NCI-H2107 treated with DMSO at 0.1 percent for 48 hours (cell line): ENCODE measurements at regions not wholly inside any gene's neighbourhood (a gene's known extent, or its start where the extent isn't known, plus 50 kb on each side); places are given as distances from the start of the nearest gene placed in this dataset.
"Not testable (repeated sequence)": the region's sequence is repeated elsewhere in the genome, so short reads cannot be mapped to it uniquely, and the experiment has no call there.

ENCODE experiments used
- DNase-seq: peaks from one replicate; lab custom pipeline; 2025; ENCODE audit not compliant: unreplicated experiment; lab: John Stamatoyannopoulos, UW

- no peak for DNase-seq
These were observed 572.9 kb upstream of the SGCD start for GRCh38 chr5:155753943-155754581.

GRCh38 chr5:155759252-155759651 is 567.7 kb upstream of the SGCD start:
- DNase-seq, result no peak

DNA sequence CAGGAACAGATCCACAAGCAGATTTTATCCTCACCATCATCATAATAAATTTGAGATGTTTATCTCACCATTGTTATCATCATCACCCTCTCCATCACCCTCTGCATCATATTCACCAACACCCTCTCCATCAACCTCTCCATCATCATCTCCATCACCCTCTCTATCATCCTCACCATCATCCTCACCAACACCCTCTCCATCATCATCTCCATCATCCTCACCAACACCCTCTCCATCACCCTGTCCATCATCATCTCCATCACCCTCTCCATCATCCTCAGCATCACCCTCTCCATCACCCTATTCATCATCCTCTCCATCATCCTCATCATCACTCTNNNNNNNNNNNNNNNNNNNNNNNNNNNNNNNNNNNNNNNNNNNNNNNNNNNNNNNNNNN is 567.0 kb upstream of the SGCD start:
- DNase-seq, result no peak

- DNase-seq, result no peak
These were observed 565.5 kb upstream of the SGCD start for GRCh38 chr5:155761502-155761901.

DNA sequence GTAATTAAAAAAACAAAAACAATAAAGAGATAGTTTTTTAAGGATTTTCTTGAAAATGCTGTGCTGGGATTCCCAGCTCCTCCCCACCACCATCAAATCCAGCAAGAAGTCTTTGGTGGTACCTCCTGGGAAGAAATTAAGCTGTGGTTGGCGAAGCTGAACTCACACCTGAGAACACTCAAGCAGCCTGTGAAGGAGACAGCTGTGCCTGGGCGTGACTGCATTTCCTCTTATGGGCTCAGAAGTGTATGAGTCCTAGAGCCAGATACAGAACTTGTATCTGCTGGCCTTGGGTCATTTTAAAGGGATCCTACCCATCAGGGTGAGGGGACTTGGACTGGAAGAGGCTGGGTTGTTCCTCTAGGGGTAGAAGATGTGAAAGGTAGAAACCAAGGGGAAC is 561.2 kb upstream of the SGCD start:
- DNase-seq, result no peak

- DNase-seq, result no peak
These were observed 559.5 kb upstream of the SGCD start for GRCh38 chr5:155767470-155767869.

DNA sequence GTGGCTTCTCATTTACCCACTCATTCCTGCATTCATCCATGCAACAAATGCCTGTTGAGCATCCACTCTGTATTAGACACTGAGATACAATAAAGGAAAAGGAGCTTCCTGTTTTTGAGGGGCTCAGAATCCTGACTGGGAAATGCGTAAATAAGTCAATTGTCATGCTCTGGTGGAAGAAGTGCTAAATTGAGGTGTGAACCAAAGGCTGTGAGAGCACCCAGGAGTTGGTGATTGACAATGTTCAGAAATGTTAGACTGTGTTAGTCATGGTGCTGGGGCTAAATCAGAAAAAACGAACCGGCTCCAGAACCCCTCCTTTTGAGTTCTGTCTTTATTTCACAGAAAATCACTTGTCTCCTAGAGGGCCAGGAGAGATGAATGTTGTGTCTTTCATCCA is 558.6 kb upstream of the SGCD start:
- DNase-seq, result no peak

DNA sequence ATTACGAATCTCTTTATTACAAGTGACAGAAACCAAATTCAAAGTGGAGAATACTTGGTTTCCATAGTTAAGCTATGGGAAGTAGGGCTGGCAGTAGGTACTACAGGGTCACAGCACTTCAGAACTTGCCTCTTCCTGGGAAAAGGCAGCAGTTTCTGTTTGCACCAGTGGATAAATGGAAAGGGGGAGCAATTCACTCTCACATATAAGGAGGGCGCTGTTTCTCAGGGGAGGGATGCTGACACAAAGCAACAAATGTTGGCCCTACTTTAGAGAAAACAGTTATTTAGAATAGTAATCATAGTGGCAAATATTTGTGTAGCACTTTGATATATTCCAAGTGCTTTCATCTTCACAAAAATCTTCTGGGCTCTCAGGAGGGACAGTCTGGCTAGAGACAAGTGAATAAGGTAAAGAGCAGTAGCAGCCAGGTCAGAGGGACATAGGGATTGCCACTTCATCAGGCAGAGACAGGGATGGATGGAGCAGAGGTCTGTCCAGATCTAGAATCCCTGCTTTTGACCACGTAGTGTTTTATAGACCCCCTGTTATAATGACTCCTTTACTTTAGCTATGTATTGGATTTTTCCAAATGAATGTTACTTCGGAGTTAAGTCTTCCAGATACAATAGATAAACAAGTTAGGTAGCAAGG is 554.8 kb upstream of the SGCD start:
- DNase-seq, result no peak

- DNase-seq, result no peak
These were observed 553.3 kb upstream of the SGCD start for GRCh38 chr5:155773680-155774079.

DNA sequence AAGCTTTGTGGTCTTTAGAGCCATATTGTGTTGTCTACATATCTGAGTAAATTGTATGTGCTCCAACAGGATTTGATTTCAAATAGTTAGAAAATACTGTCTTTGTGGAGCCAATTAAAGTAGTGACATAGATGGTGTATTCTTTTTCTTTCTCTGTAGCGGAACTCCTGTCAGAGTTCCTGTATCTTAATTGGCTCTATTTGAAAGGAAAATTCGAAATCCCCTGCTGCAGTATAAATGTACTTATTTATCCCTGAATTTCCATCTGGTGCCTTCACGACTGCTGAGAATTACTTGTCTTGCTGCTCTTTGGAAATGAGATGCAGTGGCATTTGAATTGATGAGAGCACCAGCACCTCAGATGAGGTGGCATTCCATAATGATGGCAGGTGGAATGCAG is 546.7 kb upstream of the SGCD start:
- no peak for DNase-seq

DNA sequence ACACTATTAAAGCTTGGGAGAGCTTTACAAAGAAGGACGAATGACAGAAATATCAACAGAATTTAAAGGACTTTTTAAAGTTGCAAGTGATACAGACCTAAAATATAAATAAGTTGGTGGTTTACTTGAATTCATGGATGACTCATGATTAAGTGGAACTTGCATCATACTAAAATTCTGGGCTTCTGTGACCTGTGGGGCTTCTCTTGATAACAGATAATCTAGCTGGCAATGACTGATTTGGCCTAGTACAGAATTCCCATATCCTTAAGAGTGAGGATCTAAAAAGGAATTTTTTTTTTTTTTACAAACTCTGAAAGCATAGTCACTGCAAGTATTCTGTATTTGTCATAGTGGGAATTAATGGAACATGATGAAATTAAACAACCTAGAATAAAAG is 543.7 kb upstream of the SGCD start:
- DNase-seq, result no peak

DNA sequence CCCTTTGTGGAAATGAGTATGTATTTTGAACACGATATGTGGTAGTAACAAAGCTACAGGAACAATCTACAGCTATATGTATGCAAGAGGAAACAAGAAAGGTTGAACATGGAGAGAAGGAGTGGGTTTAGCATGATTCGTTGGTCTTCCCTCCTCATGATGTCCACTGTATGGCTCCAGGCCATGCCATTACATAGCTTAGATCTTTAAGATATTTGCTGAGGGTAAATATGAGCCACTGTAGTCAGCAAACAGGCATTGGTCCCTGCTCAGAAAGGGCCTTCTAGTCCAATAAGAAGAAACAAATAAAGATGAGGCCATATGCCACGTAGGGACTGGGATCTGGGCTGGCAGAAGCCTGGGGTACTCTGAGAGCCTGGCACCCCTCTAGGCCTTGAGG is 543.2 kb upstream of the SGCD start:
- no peak for DNase-seq

- no peak for DNase-seq
These were observed 540.9 kb upstream of the SGCD start for GRCh38 chr5:155786108-155786507.

GRCh38 chr5:155792873-155793272 is 534.1 kb upstream of the SGCD start:
- DNase-seq, result no peak

DNA sequence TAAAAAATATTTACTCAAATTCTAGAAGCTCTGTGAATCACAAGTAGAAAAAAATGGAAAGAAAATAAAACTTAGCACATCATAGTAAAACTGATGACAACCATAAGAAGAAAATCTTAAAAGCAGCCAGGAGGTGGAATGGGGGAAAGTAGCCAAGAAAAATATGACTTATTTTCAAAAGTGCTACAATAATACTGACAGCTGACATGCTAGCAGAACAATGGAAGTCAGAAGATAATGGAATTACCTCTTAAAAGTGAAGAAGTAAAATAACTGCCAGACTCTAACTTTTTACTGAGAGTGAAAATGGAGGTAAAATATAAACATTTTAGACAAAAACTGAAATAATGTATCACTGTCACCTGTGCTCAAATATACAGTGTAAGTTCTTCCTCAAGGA is 532.2 kb upstream of the SGCD start:
- no peak for DNase-seq

- no peak for DNase-seq
These were observed 527.7 kb upstream of the SGCD start for GRCh38 chr5:155799308-155799707.

- DNase-seq, result no peak
These were observed 518.9 kb upstream of the SGCD start for GRCh38 chr5:155807884-155808576.

DNA sequence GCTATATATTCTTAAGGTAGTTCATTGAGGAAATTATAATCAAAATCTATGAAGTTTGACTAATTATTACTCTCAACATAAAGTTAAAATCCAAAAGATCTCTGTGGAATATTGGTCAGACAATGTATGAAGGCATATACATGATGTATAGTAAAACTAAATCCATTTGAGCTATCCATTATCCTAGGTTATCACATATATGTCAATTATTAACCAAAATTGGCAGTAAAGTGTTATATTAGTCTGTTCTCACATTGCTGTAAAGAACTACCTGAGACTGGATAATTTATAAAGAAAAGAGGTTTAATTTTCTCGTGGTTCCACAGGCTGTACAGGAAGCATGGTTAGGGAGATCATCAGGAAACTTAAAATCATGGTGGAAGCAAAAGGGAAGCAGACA is 511.7 kb upstream of the SGCD start:
- no peak for DNase-seq

DNA sequence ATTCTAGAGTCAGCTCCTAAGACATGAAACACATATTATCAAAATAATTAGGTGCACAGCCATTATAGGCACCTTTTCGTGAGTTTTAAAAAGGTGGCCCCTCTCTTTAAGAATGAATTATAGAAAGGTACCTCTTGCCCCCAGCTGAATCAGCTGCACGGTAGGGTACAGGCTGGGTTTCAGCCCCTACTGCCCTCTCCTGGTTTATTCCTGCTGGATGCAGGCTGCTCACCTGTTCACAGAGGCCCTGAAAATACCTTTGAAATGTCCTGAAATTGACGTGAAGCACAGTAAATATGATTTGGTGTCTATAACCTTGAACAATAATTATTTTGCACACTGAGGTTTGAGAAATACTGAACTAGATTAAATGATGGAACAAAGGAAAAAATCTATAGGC is 504.8 kb upstream of the SGCD start:
- DNase-seq, result no peak

DNA sequence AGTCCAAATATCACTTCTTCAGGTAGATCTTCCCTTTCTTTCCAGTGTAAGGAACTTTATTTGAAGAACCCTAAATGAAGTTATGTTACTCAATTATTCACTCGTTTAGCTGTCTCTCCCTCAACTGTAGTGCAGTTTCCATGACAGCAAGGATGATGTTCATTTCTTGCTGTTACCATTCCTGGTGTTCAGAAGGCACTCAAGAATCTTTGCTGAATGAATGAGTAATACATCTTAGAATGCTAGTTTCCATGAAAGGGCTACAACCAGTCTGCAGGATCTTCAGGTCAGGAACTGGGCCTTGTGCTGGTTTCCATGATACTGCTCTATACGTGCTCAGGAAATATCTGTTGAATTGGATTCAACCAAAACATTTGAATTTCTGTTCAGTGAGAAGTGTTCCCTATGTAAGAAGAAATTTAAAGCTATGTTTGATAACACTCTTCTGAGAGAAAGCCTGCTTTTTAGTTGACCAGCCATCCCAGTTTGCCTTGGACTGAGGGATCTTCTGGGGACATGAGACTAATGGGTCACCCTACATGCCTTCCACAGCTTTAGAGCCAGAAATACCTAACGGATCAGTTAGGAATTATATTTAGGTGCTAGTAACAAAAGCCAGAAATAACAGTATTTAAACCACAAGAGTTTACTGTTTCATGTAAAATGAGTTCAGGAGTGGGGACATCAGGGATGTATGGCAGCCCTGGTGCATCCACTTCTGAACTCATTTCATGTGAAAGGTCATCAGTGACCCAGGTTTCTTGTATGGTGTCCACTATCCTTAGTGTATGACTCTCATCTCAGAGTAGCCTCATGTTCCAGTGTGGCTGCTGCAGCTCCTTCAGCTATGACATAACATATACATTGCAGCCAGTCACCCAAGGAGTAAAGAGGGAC is 500.1 kb upstream of the SGCD start:
- DNase-seq, result no peak

GRCh38 chr5:155827508-155827815 is 499.5 kb upstream of the SGCD start:
- not testable (repeated sequence) for DNase-seq

- no peak for DNase-seq
These were observed 499.0 kb upstream of the SGCD start for GRCh38 chr5:155827949-155828348.
